ENCODE measurements at regions not wholly inside any gene's neighbourhood (a gene's known extent, or its start where the extent isn't known, plus 50 kb on each side); places are given as distances from the start of the nearest gene placed in this dataset.

GRCh38 chr10:3995302-3996210 is 210.5 kb upstream of the KLF6 start:
- no peak for DNase-seq

GRCh38 chr10:3992382-3993178 is 207.6 kb upstream of the KLF6 start:
- DNase-seq = no peak

GRCh38 chr10:3990307-3990706 is 205.3 kb upstream of the KLF6 start:
- DNase-seq = no peak

- no peak for DNase-seq
These were observed 202.3 kb upstream of the KLF6 start for GRCh38 chr10:3987143-3987974.

- DNase-seq = no peak
These were observed 201.6 kb upstream of the KLF6 start for GRCh38 chr10:3986493-3987142.

GRCh38 chr10:3982746-3983442 is 197.9 kb upstream of the KLF6 start:
- DNase-seq = no peak

GRCh38 chr10:3981300-3981699 is 196.3 kb upstream of the KLF6 start:
- no peak for DNase-seq

GRCh38 chr10:3980660-3981059 is 195.7 kb upstream of the KLF6 start:
- DNase-seq = no peak

GRCh38 chr10:3980144-3980543 is 195.1 kb upstream of the KLF6 start:
- no peak for DNase-seq

GRCh38 chr10:3978761-3979160 is 193.8 kb upstream of the KLF6 start:
- no peak for DNase-seq

- no peak for DNase-seq
These were observed 193.2 kb upstream of the KLF6 start for GRCh38 chr10:3978174-3978573.

- DNase-seq = no peak
These were observed 192.8 kb upstream of the KLF6 start for GRCh38 chr10:3977761-3978160.

GRCh38 chr10:3976718-3977117 is 191.7 kb upstream of the KLF6 start:
- DNase-seq = no peak

GRCh38 chr10:3976171-3976570 is 191.2 kb upstream of the KLF6 start:
- no peak for DNase-seq

GRCh38 chr10:3975016-3975415 is 190.0 kb upstream of the KLF6 start:
- DNase-seq = no peak

- no peak for DNase-seq
These were observed 187.7 kb upstream of the KLF6 start for GRCh38 chr10:3972460-3973301.

- DNase-seq = no peak
These were observed 186.7 kb upstream of the KLF6 start for GRCh38 chr10:3971713-3972112.

GRCh38 chr10:3969876-3970666 is 185.1 kb upstream of the KLF6 start:
- no peak for DNase-seq

- no peak for DNase-seq
These were observed 183.7 kb upstream of the KLF6 start for GRCh38 chr10:3968727-3969126.

GRCh38 chr10:3964516-3964915 is 179.5 kb upstream of the KLF6 start:
- DNase-seq = no peak

Measured in NCI-H2171 (cell line).